ENCODE measurements at regions not wholly inside any gene's neighbourhood (a gene's known extent, or its start where the extent isn't known, plus 50 kb on each side); places are given as distances from the start of the nearest gene placed in this dataset.

DNA sequence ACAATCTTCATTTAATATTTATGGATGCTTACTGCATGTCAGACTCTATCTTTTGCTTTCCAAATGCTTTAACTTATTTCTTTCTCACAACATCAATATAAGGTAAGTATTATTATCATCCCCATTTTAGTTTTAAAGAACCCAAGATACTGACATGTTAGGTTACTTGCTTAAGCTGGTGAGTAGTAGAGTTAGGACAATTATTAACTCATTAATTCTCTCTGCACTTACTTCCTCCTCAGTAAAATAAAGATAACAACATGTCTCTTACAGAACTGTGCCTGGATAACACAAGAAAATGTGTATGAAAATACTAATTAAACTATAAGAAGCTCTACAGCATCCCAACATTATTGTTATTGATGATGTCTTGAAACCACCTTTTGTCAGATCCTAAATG, 359.1 kb upstream of the CHST9 start:
- no peak for TF ChIP-seq EP300 (IDR thresholded peaks at IDR 0.05)
- no peak for TF ChIP-seq POLR2A (IDR thresholded peaks at IDR 0.05)
- no peak for TF ChIP-seq POLR2AphosphoS5 (IDR thresholded peaks at IDR 0.05)
- no peak for TF ChIP-seq CTCF (IDR thresholded peaks at IDR 0.05)
